NCI-H446 treated with DMSO at 0.1 percent for 48 hours (cell line): ENCODE measurements at regions not wholly inside any gene's neighbourhood (a gene's known extent, or its start where the extent isn't known, plus 50 kb on each side); places are given as distances from the start of the nearest gene placed in this dataset.
"Not testable (repeated sequence)": the region's sequence is repeated elsewhere in the genome, so short reads cannot be mapped to it uniquely, and the experiment has no call there.

Experiments used
- DNase-seq: peaks from one replicate; lab custom pipeline; 2025; lab: John Stamatoyannopoulos, UW

- DNase-seq: no peak
These were observed 254.6 kb downstream of the C12orf75 start for GRCh38 chr12:105585107-105585506.

- no peak for DNase-seq
These were observed 256.7 kb downstream of the C12orf75 start for GRCh38 chr12:105587237-105587636.

- DNase-seq: no peak
These were observed 257.6 kb downstream of the C12orf75 start for GRCh38 chr12:105588106-105588505.

- no peak for DNase-seq
These were observed 260.1 kb downstream of the C12orf75 start for GRCh38 chr12:105590571-105590970.

GRCh38 chr12:105595440-105595839 is 264.9 kb downstream of the C12orf75 start:
- no peak for DNase-seq

GRCh38 chr12:105596731-105597130 is 266.2 kb downstream of the C12orf75 start:
- DNase-seq: no peak

- no peak for DNase-seq
These were observed 267.5 kb downstream of the C12orf75 start for GRCh38 chr12:105598031-105598430.

- no peak for DNase-seq
These were observed 270.5 kb downstream of the C12orf75 start for GRCh38 chr12:105600911-105601545.

GRCh38 chr12:105602312-105602711 is 271.8 kb downstream of the C12orf75 start:
- DNase-seq: not testable (repeated sequence)

GRCh38 chr12:105604281-105604680 is 273.8 kb downstream of the C12orf75 start:
- not testable (repeated sequence) for DNase-seq

- DNase-seq: not testable (repeated sequence)
These were observed 276.1 kb downstream of the C12orf75 start for GRCh38 chr12:105606613-105607012.

- not testable (repeated sequence) for DNase-seq
These were observed 278.5 kb downstream of the C12orf75 start for GRCh38 chr12:105609001-105609400.

GRCh38 chr12:105610459-105610858 is 280.0 kb downstream of the C12orf75 start:
- DNase-seq: no peak

- DNase-seq: no peak
These were observed 280.8 kb downstream of the C12orf75 start for GRCh38 chr12:105611340-105611739.

- DNase-seq: no peak
These were observed 282.8 kb downstream of the C12orf75 start for GRCh38 chr12:105613269-105613668.

- DNase-seq: no peak
These were observed 283.4 kb downstream of the C12orf75 start for GRCh38 chr12:105613887-105614286.

- DNase-seq: no peak
These were observed 286.6 kb downstream of the C12orf75 start for GRCh38 chr12:105616971-105617540.

- DNase-seq: no peak
These were observed 291.7 kb downstream of the C12orf75 start for GRCh38 chr12:105622220-105622619.

GRCh38 chr12:105622846-105623736 is 292.6 kb downstream of the C12orf75 start:
- DNase-seq: no peak

GRCh38 chr12:105626653-105627052 is 296.2 kb downstream of the C12orf75 start:
- peak; percentile 13 for DNase-seq

- no peak for DNase-seq
These were observed 307.0 kb downstream of the C12orf75 start for GRCh38 chr12:105637470-105637869.

GRCh38 chr12:105640761-105641160 is 310.3 kb downstream of the C12orf75 start:
- no peak for DNase-seq

GRCh38 chr12:105641749-105642148 is 311.3 kb downstream of the C12orf75 start:
- no peak for DNase-seq
